SJCRH30 (cell line): ENCODE measurements at regions not wholly inside any gene's neighbourhood (a gene's known extent, or its start where the extent isn't known, plus 50 kb on each side); places are given as distances from the start of the nearest gene placed in this dataset.

ENCODE experiments used
- DNase-seq, 2 experiments: peaks; one replicate each; pipeline ENCODE4 v3.0.0-alpha.2; 2015 to 2020
- H3K27ac ChIP-seq: fragments of 250-450 bp; sonication (Bioruptor Pico); 2 replicates; pipeline ENCODE4 v1.5.1; 2020; ENCODE audit warnings: mild to moderate bottlenecking, moderate library complexity
- H3K27me3 ChIP-seq: fragments of 250-450 bp; sonication (Bioruptor Pico); 2 replicates; pipeline ENCODE4 v1.5.1; 2020; ENCODE audit warnings: mild to moderate bottlenecking, moderate library complexity
- H3K36me3 ChIP-seq: fragments of 250-450 bp; sonication (Bioruptor Pico); 2 replicates; pipeline ENCODE4 v1.5.1; 2020; ENCODE audit warnings: mild to moderate bottlenecking, moderate library complexity
- H3K4me1 ChIP-seq: fragments of 250-450 bp; sonication (Bioruptor Pico); 2 replicates; pipeline ENCODE4 v1.5.1; 2020; ENCODE audit warnings: mild to moderate bottlenecking, moderate library complexity
- H3K4me3 ChIP-seq: fragments of 250-450 bp; sonication (Bioruptor Pico); 2 replicates; pipeline ENCODE4 v1.5.1; 2020; ENCODE audit warnings: mild to moderate bottlenecking, moderate library complexity
- H3K9me3 ChIP-seq: fragments of 250-450 bp; sonication (Bioruptor Pico); replicated peaks from 2 replicates; pipeline ENCODE4 v1.5.1; 2020; ENCODE audit warnings: mild to moderate bottlenecking, moderate library complexity

- no peak overlapping the region for H3K4me3 ChIP-seq
- H3K9me3 ChIP-seq = no peaks in the 10 kb centered on the region
- H3K4me1 ChIP-seq = no peaks in the 10 kb centered on the region
- no peaks in the 10 kb centered on the region for H3K27me3 ChIP-seq
- no peak for DNase-seq
- no peaks in the 10 kb centered on the region for H3K36me3 ChIP-seq
- H3K27ac ChIP-seq = no peak overlapping the region
Observed at GRCh38 chr5:3043600-3043999, 292.1 kb upstream of the IRX2 start.

DNA sequence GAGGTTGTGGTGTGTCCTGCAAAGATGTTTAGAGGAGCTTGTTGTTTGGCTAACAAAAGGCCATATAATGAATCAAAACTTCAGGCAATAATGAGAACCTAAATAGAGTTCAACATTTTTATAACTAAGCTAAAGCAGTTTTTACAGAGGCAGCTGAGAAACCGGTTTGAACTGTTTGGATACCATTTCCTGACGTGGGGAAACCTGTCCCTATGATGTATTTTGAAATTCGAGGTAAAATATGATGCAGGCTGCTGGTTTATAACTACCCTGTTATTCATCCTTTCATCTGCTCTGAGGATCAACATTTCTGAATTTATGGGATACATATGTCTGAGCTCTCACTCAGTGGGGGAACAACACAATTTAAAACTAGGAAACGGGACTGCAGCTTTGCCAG, 289.5 kb upstream of the IRX2 start:
- no peaks in the 10 kb centered on the region for H3K9me3 ChIP-seq
- no peaks in the 10 kb centered on the region for H3K27me3 ChIP-seq
- no peak for DNase-seq
- H3K4me3 ChIP-seq = no peak overlapping the region
- H3K36me3 ChIP-seq = no peaks in the 10 kb centered on the region
- no peaks in the 10 kb centered on the region for H3K4me1 ChIP-seq
- no peak overlapping the region for H3K27ac ChIP-seq

GRCh38 chr5:3036041-3036788, 284.7 kb upstream of the IRX2 start:
- DNase-seq = no peak
- H3K36me3 ChIP-seq = no peaks in the 10 kb centered on the region
- H3K4me3 ChIP-seq = no peak overlapping the region
- no peaks in the 10 kb centered on the region for H3K4me1 ChIP-seq
- no peak overlapping the region for H3K27ac ChIP-seq
- H3K27me3 ChIP-seq = no peaks in the 10 kb centered on the region
- no peaks in the 10 kb centered on the region for H3K9me3 ChIP-seq

DNA sequence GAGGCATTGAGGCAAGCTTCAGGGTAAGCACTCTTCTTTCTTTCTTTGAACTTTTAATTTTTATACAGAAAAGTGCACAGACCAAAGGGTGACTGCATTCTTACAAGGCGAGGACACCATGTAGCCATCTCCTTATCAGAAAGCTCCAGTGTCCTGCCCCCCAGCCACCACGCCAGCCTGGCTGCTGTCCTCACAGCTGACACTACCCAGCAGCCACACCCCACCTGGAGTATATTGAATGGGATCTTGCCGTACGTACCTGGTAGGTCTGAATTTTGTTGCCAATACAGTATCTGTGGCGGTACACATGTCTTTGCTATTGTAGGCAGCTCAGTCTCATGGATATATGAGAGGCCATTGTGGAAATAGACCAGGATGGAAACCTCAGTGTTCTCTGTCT, 284.0 kb upstream of the IRX2 start:
- H3K27ac ChIP-seq = no peak overlapping the region
- no peak for DNase-seq
- H3K27me3 ChIP-seq = no peaks in the 10 kb centered on the region
- H3K4me1 ChIP-seq = no peaks in the 10 kb centered on the region
- no peaks in the 10 kb centered on the region for H3K36me3 ChIP-seq
- no peaks in the 10 kb centered on the region for H3K9me3 ChIP-seq
- H3K4me3 ChIP-seq = no peak overlapping the region

DNA sequence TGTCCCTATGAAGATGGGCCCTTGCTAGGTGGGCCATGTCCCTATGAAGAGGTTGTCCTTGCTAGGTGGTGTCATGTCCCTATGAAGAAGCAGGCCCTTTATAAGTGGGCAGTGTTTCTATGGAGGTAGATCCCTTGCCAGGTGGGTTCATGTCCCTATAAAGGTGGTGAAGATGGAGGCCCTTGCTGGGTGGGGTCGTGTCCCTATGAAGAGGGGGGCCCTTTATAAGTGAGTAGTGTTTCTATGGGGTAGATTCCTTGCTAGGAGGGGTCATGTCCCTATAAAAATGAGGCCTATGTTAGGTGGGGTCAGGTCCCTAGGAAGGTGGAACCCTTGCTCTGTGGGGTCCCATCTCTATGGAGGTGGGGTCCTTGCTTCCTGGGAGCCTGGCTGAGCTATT, 283.4 kb upstream of the IRX2 start:
- Histone ChIP-seq H3K36me3 (no peaks in the 10 kb centered on the region), H3K9me3 (no peaks in the 10 kb centered on the region), H3K4me3 (no peak overlapping the region), H3K27me3 (no peaks in the 10 kb centered on the region), H3K4me1 (no peaks in the 10 kb centered on the region), H3K27ac (no peak overlapping the region)
- DNase-seq = no peak

DNA sequence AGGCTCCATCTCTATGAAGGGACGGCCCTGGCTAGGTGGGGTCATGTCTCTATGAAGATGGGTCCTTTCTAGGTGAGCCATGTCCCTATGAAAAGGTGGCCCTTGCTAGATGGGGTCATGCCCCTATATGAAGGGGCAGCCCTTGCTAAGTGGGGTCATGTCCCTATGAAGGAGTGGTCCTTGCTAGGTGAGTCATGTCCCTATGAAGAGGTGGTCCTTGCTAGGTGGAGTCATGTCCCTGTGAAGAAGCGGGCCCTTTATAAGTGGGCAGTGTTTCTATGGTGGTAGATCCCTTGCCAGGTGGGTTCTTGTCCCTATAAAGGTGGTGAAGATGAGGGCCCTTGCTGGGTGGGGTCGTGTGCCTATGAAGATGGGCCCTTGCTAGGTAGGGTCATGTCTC, 283.0 kb upstream of the IRX2 start:
- DNase-seq = no peak
- H3K27ac ChIP-seq = no peak overlapping the region
- H3K4me3 ChIP-seq = no peak overlapping the region
- no peaks in the 10 kb centered on the region for H3K9me3 ChIP-seq
- no peaks in the 10 kb centered on the region for H3K4me1 ChIP-seq
- H3K36me3 ChIP-seq = no peaks in the 10 kb centered on the region
- H3K27me3 ChIP-seq = no peaks in the 10 kb centered on the region

GRCh38 chr5:3033033-3033755, 281.7 kb upstream of the IRX2 start:
- H3K27me3 ChIP-seq = no peaks in the 10 kb centered on the region
- H3K27ac ChIP-seq = no peak overlapping the region
- DNase-seq = no peak
- no peaks in the 10 kb centered on the region for H3K9me3 ChIP-seq
- no peak overlapping the region for H3K4me3 ChIP-seq
- H3K4me1 ChIP-seq = no peaks in the 10 kb centered on the region
- H3K36me3 ChIP-seq = no peaks in the 10 kb centered on the region

DNA sequence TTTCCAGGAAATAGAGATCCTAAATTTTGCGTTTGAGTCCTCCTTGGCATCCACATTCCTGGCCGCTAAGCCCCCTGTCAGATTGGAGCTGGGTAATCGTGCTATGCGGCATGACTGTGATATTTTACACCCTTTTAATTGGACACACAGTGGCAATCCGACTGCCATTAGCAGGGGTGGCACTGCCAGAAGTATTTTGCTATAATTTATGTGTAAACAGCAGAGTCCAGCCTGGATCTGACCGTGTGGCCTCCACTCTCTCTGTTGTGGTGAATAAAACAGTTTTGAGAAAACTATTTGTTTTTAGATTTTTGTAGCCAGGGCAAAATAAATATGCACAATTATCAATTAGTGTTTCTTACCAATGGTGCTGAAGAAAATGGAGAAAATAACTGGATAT, 281.0 kb upstream of the IRX2 start:
- DNase-seq = no peak
- Histone ChIP-seq H3K27ac (no peak overlapping the region), H3K9me3 (no peaks in the 10 kb centered on the region), H3K27me3 (no peaks in the 10 kb centered on the region), H3K4me1 (no peaks in the 10 kb centered on the region), H3K4me3 (no peak overlapping the region), H3K36me3 (no peaks in the 10 kb centered on the region)

- no peaks in the 10 kb centered on the region for H3K27me3 ChIP-seq
- no peak overlapping the region for H3K4me3 ChIP-seq
- no peaks in the 10 kb centered on the region for H3K36me3 ChIP-seq
- no peaks in the 10 kb centered on the region for H3K9me3 ChIP-seq
- H3K4me1 ChIP-seq = no peaks in the 10 kb centered on the region
- no peak overlapping the region for H3K27ac ChIP-seq
- DNase-seq = no peak
Observed at GRCh38 chr5:3031733-3032378, 280.4 kb upstream of the IRX2 start.

DNA sequence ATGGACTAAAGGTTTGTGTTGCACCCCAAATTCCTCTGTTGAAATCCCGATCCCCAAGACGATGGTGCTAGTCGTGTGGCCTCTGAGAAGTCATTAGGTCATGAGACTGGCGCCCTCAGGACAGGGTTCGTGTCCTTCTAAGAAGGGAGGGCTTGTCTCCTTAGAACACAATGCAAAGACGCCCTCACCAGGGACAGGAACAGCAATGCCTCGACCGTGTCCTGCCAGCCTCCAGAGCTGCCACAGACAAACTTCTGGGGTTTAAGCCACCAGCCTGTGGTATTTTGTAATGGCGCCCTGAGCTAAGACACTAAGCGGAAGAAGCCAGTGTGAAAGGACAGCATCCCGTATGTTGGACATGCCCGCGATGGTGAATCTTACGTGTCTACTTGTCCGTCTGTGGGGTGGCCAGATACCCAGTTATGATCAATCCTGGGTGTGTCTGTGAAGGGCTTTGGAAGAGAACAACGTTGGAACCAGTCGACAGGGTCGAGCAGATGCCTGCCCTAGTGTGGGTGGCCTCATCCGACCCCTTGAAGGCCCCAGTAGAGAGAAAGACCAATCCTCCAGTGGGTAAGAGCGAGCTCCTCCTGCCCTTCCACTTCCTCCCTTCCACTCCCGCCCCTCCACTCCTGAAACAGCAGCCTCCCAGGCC, 279.2 kb upstream of the IRX2 start:
- no peak for DNase-seq
- H3K4me1 ChIP-seq = no peaks in the 10 kb centered on the region
- no peak overlapping the region for H3K27ac ChIP-seq
- H3K4me3 ChIP-seq = no peak overlapping the region
- no peaks in the 10 kb centered on the region for H3K9me3 ChIP-seq
- H3K27me3 ChIP-seq = no peaks in the 10 kb centered on the region
- H3K36me3 ChIP-seq = no peaks in the 10 kb centered on the region

- no peak overlapping the region for H3K4me3 ChIP-seq
- DNase-seq = no peak
- H3K9me3 ChIP-seq = no peaks in the 10 kb centered on the region
- H3K4me1 ChIP-seq = no peaks in the 10 kb centered on the region
- no peaks in the 10 kb centered on the region for H3K36me3 ChIP-seq
- H3K27ac ChIP-seq = no peak overlapping the region
- no peaks in the 10 kb centered on the region for H3K27me3 ChIP-seq
Observed at GRCh38 chr5:3029396-3029795, 277.9 kb upstream of the IRX2 start.

DNA sequence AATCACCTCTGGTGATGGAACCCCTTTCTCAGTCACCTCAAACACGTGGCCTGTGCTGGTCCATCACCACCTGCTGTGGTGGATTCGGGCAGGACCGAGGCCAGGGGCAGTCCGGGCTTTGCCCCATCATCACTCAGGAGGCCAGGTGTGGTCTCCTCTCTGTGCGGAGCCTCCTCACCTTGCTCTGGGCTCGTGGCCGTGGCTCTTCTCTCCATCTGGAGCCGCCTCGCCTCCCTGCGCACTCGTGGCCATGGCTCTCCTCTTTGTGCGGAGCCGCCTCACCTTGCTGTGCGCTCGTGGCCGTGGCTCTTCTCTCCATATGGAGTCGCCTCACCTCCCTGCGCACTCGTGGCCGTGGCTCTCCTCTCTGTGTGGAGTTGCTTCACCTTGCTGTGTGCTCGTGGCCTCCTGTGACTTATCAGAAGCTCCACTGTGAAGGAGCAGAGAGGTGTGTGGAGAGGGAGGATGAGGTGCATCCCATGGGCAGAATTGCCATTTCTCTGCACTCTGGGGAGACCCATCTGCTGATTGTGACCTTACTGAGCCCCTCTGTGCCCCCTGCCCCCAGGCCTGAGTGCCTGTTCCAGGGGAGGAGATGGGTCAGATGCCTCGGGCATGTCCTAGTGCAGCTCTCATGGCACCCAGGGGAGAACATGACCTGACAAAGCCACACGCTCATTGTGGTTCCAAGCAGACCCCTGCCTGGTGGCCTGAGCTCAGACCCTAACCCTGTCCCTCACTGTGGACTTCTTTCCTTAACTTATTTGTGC, 276.6 kb upstream of the IRX2 start:
- H3K9me3 ChIP-seq = no peaks in the 10 kb centered on the region
- H3K27ac ChIP-seq = no peak overlapping the region
- DNase-seq = no peak
- no peak overlapping the region for H3K4me3 ChIP-seq
- H3K27me3 ChIP-seq = no peaks in the 10 kb centered on the region
- no peaks in the 10 kb centered on the region for H3K36me3 ChIP-seq
- no peaks in the 10 kb centered on the region for H3K4me1 ChIP-seq

DNA sequence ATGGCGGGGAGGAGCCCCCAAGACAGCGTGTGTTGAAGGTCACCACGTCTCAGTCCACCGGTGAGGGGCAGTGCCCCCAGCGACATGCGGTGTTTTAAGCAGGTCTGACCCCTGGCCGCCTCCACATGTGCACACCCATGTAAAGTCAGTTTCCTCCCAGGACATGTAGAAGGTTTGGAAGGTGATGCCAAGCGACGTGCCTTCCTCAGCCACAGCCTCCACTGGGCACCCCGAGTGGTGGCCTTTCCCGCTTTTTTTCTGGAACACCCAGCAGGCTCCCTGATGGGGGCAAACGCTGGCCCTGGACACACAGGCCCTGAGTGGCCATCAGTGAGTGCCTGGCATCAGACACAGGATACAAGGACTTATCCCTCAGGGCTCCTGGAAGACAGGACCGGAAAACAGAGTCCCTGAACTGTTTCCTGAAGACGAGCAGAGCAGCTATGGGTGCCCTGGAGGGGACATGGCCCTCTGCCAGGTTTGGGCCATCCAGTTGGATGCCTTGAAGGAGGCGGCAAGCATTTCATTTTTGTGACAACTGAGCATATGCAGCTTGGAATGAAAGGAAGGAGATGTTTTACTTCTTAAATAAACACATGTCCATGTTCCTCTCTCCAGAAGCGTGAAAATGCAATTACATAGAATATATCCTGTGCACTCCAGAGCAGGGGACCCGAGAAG, 275.8 kb upstream of the IRX2 start:
- no peak overlapping the region for H3K4me3 ChIP-seq
- H3K36me3 ChIP-seq = no peaks in the 10 kb centered on the region
- no peaks in the 10 kb centered on the region for H3K9me3 ChIP-seq
- no peak for DNase-seq
- H3K27me3 ChIP-seq = no peaks in the 10 kb centered on the region
- H3K4me1 ChIP-seq = no peaks in the 10 kb centered on the region
- no peak overlapping the region for H3K27ac ChIP-seq

GRCh38 chr5:3026651-3027050, 275.2 kb upstream of the IRX2 start:
- Histone ChIP-seq H3K27ac (no peak overlapping the region), H3K4me3 (no peak overlapping the region), H3K36me3 (no peaks in the 10 kb centered on the region), H3K9me3 (no peaks in the 10 kb centered on the region), H3K4me1 (no peaks in the 10 kb centered on the region), H3K27me3 (no peaks in the 10 kb centered on the region)
- DNase-seq = no peak
